HG03139 (cell line): ENCODE measurements at regions not wholly inside any gene's neighbourhood (a gene's known extent, or its start where the extent isn't known, plus 50 kb on each side); places are given as distances from the start of the nearest gene placed in this dataset.
"Not testable (repeated sequence)": the region's sequence is repeated elsewhere in the genome, so short reads cannot be mapped to it uniquely, and the experiment has no call there.

Experiments used
- ATAC-seq: cut with Tn5 transposase; IDR thresholded peaks from one replicate; pipeline ENCODE4 v1.9.1; 2021; ENCODE audit not compliant: unreplicated experiment

GRCh38 chr14:105864651-105865265 lies 338.4 kb downstream of the TMEM121 start:
- no peak for ATAC-seq

- no peak for ATAC-seq
These were observed 339.0 kb downstream of the TMEM121 start for GRCh38 chr14:105865266-105865903.

- ATAC-seq = no peak
These were observed 339.8 kb downstream of the TMEM121 start for GRCh38 chr14:105865904-105866840.

- no peak for ATAC-seq
These were observed 340.5 kb downstream of the TMEM121 start for GRCh38 chr14:105866841-105867321.

- ATAC-seq = no peak
These were observed 341.7 kb downstream of the TMEM121 start for GRCh38 chr14:105867961-105868599.

- ATAC-seq = no peak
These were observed 345.2 kb downstream of the TMEM121 start for GRCh38 chr14:105871590-105871989.

GRCh38 chr14:105873870-105874512 lies 347.6 kb downstream of the TMEM121 start:
- ATAC-seq = no peak

GRCh38 chr14:105876158-105876557 lies 349.8 kb downstream of the TMEM121 start:
- ATAC-seq = no peak

GRCh38 chr14:105876829-105877228 lies 350.4 kb downstream of the TMEM121 start:
- no peak for ATAC-seq

GRCh38 chr14:105877645-105878044 lies 351.3 kb downstream of the TMEM121 start:
- ATAC-seq = no peak

- no peak for ATAC-seq
These were observed 351.7 kb downstream of the TMEM121 start for GRCh38 chr14:105878125-105878524.

- no peak for ATAC-seq
These were observed 352.2 kb downstream of the TMEM121 start for GRCh38 chr14:105878554-105878953.

- ATAC-seq = no peak
These were observed 353.1 kb downstream of the TMEM121 start for GRCh38 chr14:105879503-105879866.

- no peak for ATAC-seq
These were observed 353.6 kb downstream of the TMEM121 start for GRCh38 chr14:105879867-105880561.

- ATAC-seq = no peak
These were observed 354.2 kb downstream of the TMEM121 start for GRCh38 chr14:105880616-105881015.

GRCh38 chr14:105881021-105881930 lies 354.9 kb downstream of the TMEM121 start:
- ATAC-seq = no peak

- not testable (repeated sequence) for ATAC-seq
These were observed 355.6 kb downstream of the TMEM121 start for GRCh38 chr14:105882011-105882410.

GRCh38 chr14:105882626-105883025 lies 356.2 kb downstream of the TMEM121 start:
- no peak for ATAC-seq
